NCI-H524 treated with DMSO at 0.1 percent for 48 hours (cell line): ENCODE measurements at regions not wholly inside any gene's neighbourhood (a gene's known extent, or its start where the extent isn't known, plus 50 kb on each side); places are given as distances from the start of the nearest gene placed in this dataset.

ENCODE experiments used
- DNase-seq: peaks from one replicate; lab custom pipeline; 2025; lab: John Stamatoyannopoulos, UW

GRCh38 chr1:200354243-200354642 is 55.6 kb downstream of the ZNF281 start:
- DNase-seq, result no peak

- DNase-seq, result no peak
Observed at GRCh38 chr1:200353232-200353631, 56.6 kb downstream of the ZNF281 start.

- no peak for DNase-seq
Observed at GRCh38 chr1:200351826-200352549, 57.8 kb downstream of the ZNF281 start.

GRCh38 chr1:200351425-200351824 is 58.4 kb downstream of the ZNF281 start:
- no peak for DNase-seq

GRCh38 chr1:200346700-200347099 is 63.1 kb downstream of the ZNF281 start:
- no peak for DNase-seq

GRCh38 chr1:200345520-200345919 is 64.3 kb downstream of the ZNF281 start:
- no peak for DNase-seq

- no peak for DNase-seq
Observed at GRCh38 chr1:200343874-200344273, 66.0 kb downstream of the ZNF281 start.

GRCh38 chr1:200342511-200343311 is 67.1 kb downstream of the ZNF281 start:
- DNase-seq, result no peak

- DNase-seq, result no peak
Observed at GRCh38 chr1:200338451-200338850, 71.4 kb downstream of the ZNF281 start.

GRCh38 chr1:200337831-200338230 is 72.0 kb downstream of the ZNF281 start:
- DNase-seq, result no peak

GRCh38 chr1:200337410-200337809 is 72.4 kb downstream of the ZNF281 start:
- no peak for DNase-seq

- DNase-seq, result no peak
Observed at GRCh38 chr1:200336901-200337391, 72.9 kb downstream of the ZNF281 start.

GRCh38 chr1:200336101-200336845 is 73.6 kb downstream of the ZNF281 start:
- DNase-seq, result no peak

- DNase-seq, result no peak
Observed at GRCh38 chr1:200334661-200335256, 75.1 kb downstream of the ZNF281 start.

GRCh38 chr1:200333329-200333728 is 76.5 kb downstream of the ZNF281 start:
- DNase-seq, result no peak

GRCh38 chr1:200332716-200333115 is 77.1 kb downstream of the ZNF281 start:
- no peak for DNase-seq

GRCh38 chr1:200330741-200331428 is 79.0 kb downstream of the ZNF281 start:
- no peak for DNase-seq

GRCh38 chr1:200329208-200329882 is 80.5 kb downstream of the ZNF281 start:
- DNase-seq, result no peak

- DNase-seq, result no peak
Observed at GRCh38 chr1:200328379-200328778, 81.5 kb downstream of the ZNF281 start.

- no peak for DNase-seq
Observed at GRCh38 chr1:200323856-200324400, 85.9 kb downstream of the ZNF281 start.

- DNase-seq, result no peak
Observed at GRCh38 chr1:200319148-200319547, 90.7 kb downstream of the ZNF281 start.
